Astrocyte of the hippocampus (primary cell): ENCODE measurements at regions not wholly inside any gene's neighbourhood (a gene's known extent, or its start where the extent isn't known, plus 50 kb on each side); places are given as distances from the start of the nearest gene placed in this dataset.
"Not testable (repeated sequence)": the region's sequence is repeated elsewhere in the genome, so short reads cannot be mapped to it uniquely, and the experiment has no call there.

Experiments used
- DNase-seq: peaks from one replicate; pipeline ENCODE4 v3.0.0; 2011; ENCODE audit warnings: low read depth, low spot score

- DNase-seq: no peak
These were observed 395.3 kb downstream of the TUSC1 start for GRCh38 chr9:25282946-25283345.

DNA sequence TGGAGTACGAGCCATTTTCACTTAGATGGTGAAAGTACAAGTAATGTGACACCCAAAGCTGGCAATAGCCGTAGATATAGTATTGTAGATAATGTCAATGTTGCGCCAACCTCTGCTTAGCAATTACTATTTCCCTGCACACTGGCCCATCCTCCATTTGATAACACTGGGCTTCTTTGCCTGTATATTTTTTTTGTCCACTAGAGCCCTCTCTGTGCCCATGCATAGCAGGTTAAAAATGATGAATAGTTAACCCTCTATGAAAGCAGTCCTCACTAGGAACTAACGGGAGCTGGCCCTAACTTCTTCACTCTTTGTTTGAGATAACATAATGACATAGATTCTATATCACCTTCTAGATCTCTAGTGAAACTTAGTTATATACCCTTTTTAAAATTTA is 416.8 kb downstream of the TUSC1 start:
- no peak for DNase-seq

DNA sequence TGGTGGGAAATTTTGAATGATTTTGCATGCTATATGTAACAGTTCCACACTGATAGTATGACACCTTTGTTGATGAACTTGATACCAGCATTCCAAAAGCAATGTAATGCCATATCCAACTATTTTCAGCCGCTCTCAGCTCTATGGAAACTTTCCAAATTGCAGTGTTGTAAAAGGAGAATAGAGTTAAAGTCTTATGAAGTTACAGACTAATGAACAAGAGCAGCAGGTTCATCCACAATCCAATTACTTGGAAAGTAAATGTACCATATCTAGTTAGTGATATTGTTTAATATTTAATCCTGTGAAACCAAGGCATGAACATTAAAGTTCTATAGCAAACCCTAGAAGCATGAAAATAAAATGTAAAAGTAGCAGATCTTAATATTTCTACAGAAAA is 418.2 kb downstream of the TUSC1 start:
- DNase-seq: no peak

DNA sequence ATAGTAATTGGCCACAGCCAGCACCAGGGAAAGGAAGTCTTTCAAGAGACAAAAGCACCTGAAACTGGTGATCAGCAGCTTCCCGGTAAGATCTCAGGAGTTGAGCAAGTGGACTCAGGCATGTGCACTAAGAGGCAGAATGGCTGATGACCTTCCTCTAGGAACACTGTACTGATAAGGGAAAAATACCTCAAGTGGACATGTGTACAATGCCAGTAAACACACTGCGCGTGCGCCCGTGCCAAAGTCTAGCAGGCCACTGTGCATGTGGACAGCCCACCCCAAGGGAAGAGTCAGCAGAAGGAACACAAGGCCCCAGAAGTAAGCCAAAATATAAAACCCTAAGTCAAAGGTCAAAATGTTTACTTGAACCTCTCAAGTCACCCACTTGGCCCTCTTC is 423.0 kb downstream of the TUSC1 start:
- DNase-seq: no peak

- DNase-seq: no peak
These were observed 424.2 kb downstream of the TUSC1 start for GRCh38 chr9:25254051-25254450.

GRCh38 chr9:25241421-25241820 is 436.8 kb downstream of the TUSC1 start:
- no peak for DNase-seq

DNA sequence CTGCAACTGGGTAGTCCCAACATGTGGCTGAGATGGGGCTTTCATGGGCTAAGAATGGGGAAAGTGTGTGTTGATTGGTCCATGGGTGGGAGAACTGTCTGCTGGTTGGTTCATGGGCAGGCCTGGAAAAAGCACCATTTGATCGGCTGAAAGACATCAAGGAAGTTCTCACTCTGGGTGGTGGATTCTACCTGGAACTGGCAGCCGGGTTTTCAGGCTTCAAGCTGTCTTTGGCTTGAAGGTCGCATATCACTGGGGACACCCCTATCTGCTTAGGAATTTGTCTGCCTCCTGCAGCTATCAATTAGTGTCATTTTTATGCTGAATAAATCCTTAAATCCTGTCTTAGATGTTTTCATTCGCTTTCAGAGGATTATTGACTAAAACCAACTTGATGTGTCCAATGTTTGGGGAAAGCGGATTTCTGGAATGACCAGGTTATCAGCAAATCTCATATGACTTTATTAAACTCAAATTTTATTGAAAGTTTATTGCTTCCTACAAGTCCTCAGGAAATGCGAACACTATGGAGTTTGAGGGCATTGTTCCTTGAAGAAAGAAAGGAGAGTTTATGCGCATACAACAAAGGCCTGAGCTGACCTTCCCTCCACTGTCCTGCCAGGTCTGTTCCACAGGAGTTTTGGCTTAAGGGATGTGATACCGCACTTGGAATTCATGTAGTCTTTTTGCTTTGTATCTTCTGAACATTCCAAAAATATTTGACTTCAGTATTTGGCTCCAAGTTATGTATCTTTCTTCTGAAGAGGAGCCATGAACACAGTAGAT is 451.1 kb downstream of the TUSC1 start:
- DNase-seq: no peak

- no peak for DNase-seq
These were observed 452.1 kb downstream of the TUSC1 start for GRCh38 chr9:25225938-25226760.

GRCh38 chr9:25224996-25225395 is 453.2 kb downstream of the TUSC1 start:
- no peak for DNase-seq

- no peak for DNase-seq
These were observed 453.9 kb downstream of the TUSC1 start for GRCh38 chr9:25224309-25224708.

DNA sequence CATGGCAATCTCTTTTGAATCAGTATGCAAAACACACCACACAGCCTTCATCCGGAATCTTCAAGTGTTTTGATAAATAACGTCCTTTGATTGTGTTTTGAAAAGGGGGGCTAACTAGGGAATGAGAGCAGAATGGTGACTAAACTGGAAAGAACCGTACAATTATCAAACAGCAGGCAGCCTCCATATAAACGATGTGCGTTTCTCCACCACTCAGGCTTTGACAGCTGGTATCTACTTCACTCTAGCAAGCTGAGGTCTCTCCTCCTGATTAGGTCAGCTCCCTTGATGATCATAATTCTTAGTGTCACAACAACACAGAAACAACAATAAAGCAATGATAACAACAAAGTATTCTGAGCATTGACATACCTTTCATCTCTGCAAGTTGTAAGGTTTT is 465.9 kb downstream of the TUSC1 start:
- no peak for DNase-seq

DNA sequence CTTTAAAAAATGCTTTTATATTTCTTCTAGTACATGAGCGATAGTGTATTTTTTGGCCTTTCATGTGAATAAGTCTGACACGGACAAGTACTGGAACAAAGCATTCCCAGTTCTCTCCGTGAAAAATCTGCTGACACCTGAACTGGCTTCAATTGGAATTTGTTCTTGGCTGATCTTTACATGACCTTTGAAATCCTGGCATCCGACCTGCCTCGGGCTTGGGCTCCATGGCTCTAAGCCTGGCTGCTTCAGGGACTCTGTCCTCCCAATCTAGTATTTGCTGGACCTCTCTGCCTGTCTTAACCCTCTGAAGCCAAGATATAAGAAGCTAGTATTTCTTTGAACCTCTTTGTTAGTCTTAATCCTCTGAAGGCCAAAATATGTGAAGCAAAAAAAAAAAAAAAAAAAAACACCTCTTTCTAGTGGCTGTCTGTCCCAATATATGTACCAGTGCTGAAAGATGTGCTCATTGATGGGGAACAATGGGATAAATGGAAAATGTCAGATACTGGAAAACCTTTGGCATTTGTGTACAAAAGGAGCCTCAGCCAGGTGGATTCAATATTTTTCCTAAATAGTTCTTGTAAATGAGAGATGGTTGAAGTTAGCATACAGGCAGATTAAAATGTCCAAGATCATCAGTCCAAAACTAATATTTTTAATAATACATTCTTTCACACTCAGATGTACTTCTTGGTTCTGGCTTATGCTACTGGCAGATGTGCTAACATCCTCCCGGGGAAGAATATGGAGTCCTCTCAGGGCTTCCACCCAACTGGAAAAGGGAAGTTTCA is 470.6 kb downstream of the TUSC1 start:
- no peak for DNase-seq

GRCh38 chr9:25206027-25206426 is 472.2 kb downstream of the TUSC1 start:
- no peak for DNase-seq

DNA sequence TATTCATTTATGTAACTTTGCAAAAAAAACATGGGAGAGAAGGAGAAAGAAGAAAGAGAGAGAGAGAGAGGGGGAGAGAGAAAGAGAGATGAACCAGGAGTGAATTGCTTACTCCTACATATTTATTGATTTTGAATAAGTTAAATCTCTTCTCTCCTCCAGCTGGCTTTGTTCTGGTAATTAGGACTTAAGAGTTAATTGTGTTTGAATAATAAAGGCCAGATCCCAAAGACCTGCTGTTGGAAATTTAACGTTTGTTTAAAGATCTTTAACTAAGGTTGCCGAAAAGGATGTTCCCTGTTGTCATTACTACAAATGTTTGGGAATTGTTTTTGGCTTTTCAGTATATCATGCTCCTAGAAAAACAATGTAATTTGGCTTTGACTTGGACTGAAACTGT is 473.0 kb downstream of the TUSC1 start:
- DNase-seq: no peak

GRCh38 chr9:25177858-25178257 is 500.4 kb downstream of the TUSC1 start:
- DNase-seq: no peak

DNA sequence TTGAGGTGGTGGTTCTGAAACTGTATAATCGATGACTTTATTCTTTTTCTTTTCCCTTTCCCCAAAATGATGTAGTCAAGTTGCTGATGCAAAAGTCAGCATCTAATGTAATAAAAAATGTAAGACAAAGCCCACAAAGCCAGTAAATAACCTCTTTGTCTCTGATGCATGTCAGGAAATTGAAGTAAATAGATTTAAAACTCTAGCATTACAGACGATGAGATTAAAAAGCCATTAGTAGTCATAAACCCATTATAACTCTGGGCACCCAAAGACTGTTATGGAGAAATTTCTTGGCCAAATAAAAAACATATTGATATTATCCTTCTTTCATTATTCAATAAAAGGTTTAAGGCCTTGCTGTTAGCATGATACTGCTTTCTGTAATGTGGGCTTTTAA is 548.7 kb downstream of the TUSC1 start:
- no peak for DNase-seq

DNA sequence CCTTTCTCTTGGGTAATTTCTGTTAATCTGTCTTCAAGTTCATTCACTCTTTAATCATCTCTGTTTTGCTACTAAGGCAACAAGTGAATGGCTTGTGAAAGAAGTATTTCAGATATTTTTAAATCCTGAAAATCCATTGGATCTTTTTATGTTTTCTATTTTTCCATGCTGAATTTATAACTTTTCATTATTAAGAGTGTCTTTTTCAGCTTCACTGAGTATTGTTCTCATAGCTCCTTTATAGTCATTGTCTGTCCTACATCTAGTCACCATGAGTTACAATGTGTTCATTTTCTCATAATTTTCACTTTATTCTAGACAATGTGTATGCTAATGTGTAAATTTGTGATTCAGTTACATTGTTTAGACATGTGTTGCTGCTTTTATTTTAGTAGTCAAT is 556.4 kb downstream of the TUSC1 start:
- DNase-seq: no peak

DNA sequence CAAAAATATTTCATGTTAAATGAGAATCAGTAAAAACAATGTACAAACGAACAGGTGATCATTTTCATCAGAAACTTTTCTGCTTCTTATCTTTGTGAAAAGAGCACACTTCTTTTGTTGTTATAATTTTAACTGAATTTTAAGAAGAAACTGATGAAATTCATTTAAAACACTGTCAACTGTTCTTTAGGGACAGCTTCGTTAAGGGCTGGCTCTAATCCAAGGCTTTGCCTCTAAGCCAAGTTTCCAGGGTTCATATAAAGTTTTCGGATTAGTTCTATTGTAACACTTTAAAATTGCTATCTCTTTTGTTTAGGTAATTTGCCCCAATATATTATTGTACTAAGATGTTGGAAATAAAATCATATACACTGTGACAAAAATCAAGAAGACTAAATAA is 559.2 kb downstream of the TUSC1 start:
- no peak for DNase-seq

DNA sequence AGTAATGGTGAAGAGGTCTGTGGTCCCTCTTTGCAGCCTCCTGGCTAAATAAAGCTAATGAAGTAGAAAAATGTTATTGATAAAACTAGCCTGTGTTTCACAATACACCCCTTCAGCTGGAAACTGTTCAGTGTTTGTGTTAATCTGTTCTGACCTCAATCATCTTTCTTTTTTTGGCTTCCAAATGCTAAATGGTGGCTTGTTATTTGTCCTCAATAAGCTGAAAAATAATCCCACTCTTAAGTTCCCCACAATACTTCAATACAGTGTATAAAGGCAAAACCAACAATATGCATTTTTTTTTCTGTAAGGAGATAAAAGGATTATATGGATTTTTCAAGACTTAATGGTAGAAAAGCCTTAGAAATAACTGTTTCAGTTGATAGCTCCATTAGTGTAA is 560.5 kb downstream of the TUSC1 start:
- no peak for DNase-seq

DNA sequence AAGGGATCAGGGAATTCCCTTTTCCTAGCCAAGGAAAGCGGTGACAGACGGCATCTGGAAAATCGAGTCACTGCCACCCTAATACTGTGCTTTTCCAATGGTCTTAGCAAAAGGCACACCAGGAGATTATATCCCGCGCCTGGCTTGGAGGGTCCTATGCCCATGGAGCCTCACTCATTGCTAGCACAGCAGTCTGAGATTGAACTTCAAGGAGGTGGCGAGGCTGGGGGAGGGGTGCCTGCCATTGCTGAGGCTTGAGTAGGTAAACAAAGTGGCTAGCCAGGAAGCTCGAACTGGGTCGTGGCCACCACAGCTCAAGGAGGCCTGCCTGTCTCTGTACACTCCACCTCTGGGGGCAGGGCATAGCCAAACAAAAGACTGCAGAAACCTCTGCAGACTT is 556.5 kb upstream of the IZUMO3 start:
- not testable (repeated sequence) for DNase-seq

DNA sequence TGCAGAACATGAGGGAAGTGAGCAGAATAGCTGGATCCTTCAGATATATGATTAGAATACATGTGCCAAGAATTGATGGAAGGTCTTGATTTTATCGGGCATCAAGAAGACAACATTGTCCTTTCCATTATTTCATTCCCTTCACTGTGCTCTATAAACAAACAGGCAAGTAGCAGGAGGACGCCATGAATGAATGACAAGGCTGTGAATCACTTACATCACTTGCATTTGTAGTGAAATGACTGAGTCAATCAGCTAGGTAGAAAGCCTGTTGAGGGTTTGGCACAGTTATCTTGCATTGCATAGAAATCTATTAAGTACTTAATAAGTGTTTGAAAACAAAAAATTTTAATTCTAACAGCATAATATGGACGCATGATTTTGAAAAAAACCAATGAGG is 548.8 kb upstream of the IZUMO3 start:
- DNase-seq: no peak

DNA sequence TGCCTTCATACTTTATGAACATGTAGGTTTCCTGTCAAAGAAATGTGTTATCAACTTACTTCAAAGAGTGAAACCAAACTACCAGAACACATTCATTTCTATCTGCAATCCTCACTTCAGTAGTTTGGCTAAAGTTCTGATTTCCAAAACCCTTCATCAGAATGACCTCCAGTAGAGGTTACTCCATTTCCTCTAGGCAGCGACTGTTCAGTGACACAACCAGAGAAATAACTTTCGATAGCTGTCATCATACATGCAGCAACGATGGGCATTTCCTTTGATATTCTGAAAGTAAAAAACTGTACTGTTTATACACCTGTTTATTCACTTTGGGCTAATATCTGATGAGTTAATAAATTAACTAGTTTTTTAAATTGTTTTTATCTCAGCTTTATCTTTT is 532.5 kb upstream of the IZUMO3 start:
- no peak for DNase-seq
